Fibroblast of mammary gland (primary cell): ENCODE measurements at regions not wholly inside any gene's neighbourhood (a gene's known extent, or its start where the extent isn't known, plus 50 kb on each side); places are given as distances from the start of the nearest gene placed in this dataset.

Experiments used
- DNase-seq: peaks from one replicate; pipeline ENCODE4 v3.0.0-alpha.2; 2010; ENCODE audit warnings: low read depth
- H3K4me3 ChIP-seq: 2 replicates; pipeline ENCODE4 v1.5.1; 2011; ENCODE audit warnings: low read depth, mild to moderate bottlenecking, low read length, moderate library complexity; ENCODE audit not compliant: control insufficient read depth
- CTCF ChIP-seq: conservative IDR thresholded peaks from 2 replicates; pipeline ENCODE4 v1.5.1; 2011; ENCODE audit warnings: low read depth, low read length, inconsistent platforms; ENCODE audit not compliant: control insufficient read depth, insufficient read depth

- no peak overlapping the region for H3K4me3 ChIP-seq
- TF ChIP-seq CTCF = no peak
- DNase-seq = no peak
Measured at GRCh38 chr14:62082779-62083178, 320.6 kb downstream of the SNAPC1 start.

GRCh38 chr14:62084020-62084419 is 321.8 kb downstream of the SNAPC1 start:
- DNase-seq = no peak
- TF ChIP-seq CTCF = no peak
- no peak overlapping the region for H3K4me3 ChIP-seq

- TF ChIP-seq CTCF = no peak
Measured at GRCh38 chr14:62087191-62087590, 325.0 kb downstream of the SNAPC1 start.

GRCh38 chr14:62093736-62094135 is 331.5 kb downstream of the SNAPC1 start:
- DNase-seq = no peak
- no peak overlapping the region for H3K4me3 ChIP-seq
- TF ChIP-seq CTCF = no peak

More at GRCh38 chr14:62087191-62087590, 325.0 kb downstream of the SNAPC1 start:
- DNase-seq = no peak
- H3K4me3 ChIP-seq = no peak overlapping the region

- DNase-seq = no peak
- H3K4me3 ChIP-seq = no peak overlapping the region
- no peak for TF ChIP-seq CTCF
Measured at GRCh38 chr14:62097072-62097471, 334.9 kb downstream of the SNAPC1 start.

- DNase-seq = no peak
- H3K4me3 ChIP-seq = no peak overlapping the region
- no peak for TF ChIP-seq CTCF
Measured at GRCh38 chr14:62097824-62098223, 335.6 kb downstream of the SNAPC1 start.

- DNase-seq = no peak
- no peak overlapping the region for H3K4me3 ChIP-seq
- no peak for TF ChIP-seq CTCF
Measured at GRCh38 chr14:62098357-62098756, 336.1 kb downstream of the SNAPC1 start.
